NCI-H1105 (cell line): ENCODE measurements at regions not wholly inside any gene's neighbourhood (a gene's known extent, or its start where the extent isn't known, plus 50 kb on each side); places are given as distances from the start of the nearest gene placed in this dataset.

Experiments used
- DNase-seq: peaks from one replicate; lab custom pipeline; 2025; lab: John Stamatoyannopoulos, UW

- DNase-seq: no peak
Observed at GRCh38 chr3:22476976-22477375, 726.0 kb upstream of the ZNF385D start.

DNA sequence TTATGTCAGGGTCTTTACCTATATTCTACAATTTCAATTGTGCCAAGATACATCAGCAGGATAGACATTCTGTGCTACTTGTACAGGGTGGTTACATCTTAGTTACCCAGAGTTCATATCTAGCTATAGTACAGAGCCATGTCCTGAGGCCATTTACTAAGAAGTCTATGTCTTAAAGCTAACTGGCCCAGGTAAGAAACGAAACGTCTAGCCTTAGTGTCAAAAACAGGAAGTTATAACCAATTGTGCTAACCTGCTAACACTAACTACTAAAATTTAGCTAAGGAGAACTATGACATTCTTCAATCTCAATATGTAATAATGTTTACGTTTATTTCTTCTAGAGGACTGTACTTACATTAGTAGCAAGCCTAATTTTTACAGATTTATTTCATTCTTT is 717.2 kb upstream of the UBE2E2 start:
- no peak for DNase-seq

- no peak for DNase-seq
Observed at GRCh38 chr3:22490747-22491146, 712.4 kb upstream of the UBE2E2 start.

- DNase-seq: no peak
Observed at GRCh38 chr3:22491344-22491743, 711.8 kb upstream of the UBE2E2 start.

GRCh38 chr3:22492342-22492741 is 710.8 kb upstream of the UBE2E2 start:
- DNase-seq: no peak

GRCh38 chr3:22495241-22495640 is 707.9 kb upstream of the UBE2E2 start:
- no peak for DNase-seq

- no peak for DNase-seq
Observed at GRCh38 chr3:22495791-22496190, 707.3 kb upstream of the UBE2E2 start.

- no peak for DNase-seq
Observed at GRCh38 chr3:22496641-22497040, 706.5 kb upstream of the UBE2E2 start.

DNA sequence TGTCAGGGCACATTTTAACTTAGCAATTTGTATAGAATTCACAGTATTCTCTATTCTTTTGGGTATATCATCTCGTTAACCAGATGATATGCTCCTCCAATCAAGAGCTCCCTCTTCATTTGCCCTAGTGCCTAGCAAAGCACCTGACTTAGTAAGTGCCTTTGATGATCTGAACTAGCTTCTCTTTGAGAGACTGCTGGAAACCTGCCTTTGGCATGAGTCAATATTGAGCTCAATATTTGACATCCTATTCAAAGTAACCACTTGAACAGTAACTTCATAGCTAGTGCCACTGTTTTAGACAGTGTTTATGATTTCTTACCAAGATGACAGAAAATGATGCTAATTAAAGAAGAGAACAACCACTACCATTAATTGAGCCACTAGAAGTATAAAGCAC is 696.3 kb upstream of the UBE2E2 start:
- DNase-seq: no peak

- DNase-seq: no peak
Observed at GRCh38 chr3:22507709-22508108, 695.4 kb upstream of the UBE2E2 start.

DNA sequence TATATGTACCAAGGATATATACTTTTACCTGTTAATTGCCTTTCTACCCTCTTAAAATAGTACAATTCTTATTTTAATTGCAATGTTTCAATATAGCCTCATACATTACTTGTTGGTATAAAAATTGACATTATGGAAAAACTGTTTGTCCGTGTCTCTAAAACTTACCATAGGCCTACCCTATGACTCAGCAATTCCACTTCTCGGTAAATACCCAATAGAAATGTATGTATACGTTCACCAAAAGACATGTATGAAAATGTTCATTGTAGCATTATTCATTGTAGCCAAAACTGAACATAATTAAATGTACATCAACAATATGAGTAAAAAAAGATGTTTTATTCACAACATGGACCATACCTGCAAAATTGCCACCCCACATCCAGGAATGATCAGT is 679.2 kb upstream of the UBE2E2 start:
- DNase-seq: no peak

- no peak for DNase-seq
Observed at GRCh38 chr3:22526266-22526837, 676.8 kb upstream of the UBE2E2 start.

DNA sequence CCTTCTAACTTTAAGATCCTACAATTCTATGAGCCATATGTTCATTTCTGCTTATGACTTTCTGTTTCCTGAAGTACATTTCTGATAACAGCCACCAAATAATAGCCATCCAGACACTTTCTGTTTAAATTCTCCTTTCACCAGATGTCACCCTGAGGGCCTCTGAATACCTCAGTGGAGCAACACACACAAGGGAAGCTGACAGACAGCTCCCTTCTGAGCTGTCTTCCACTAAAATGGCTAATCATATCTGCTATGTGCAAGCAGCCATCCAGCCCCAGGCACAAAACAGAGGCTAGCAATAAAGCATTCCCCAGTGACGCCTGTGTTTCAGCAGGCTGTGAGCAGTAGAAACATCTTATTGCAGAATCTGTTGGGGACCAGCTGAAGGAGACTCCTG is 666.6 kb upstream of the UBE2E2 start:
- no peak for DNase-seq

- no peak for DNase-seq
Observed at GRCh38 chr3:22537560-22537959, 665.6 kb upstream of the UBE2E2 start.

DNA sequence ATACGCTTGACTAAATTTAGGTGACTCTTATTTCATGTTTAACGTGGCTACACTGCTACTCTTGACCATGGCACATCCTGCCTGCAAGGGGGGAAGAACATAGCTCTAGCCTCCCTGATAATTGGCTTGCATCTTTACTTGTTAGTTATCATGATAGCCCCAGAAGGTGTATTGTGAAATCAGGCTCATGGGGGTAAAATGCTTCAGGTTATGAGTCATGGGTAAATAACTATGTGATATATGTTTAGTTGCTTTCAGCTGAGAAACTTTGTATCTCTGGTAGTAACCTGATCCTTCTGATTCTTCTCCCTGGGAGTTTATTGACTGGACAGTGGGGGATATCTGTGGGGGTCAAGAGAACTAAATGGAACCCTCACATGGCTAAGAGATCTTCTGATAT is 660.8 kb upstream of the UBE2E2 start:
- DNase-seq: no peak

DNA sequence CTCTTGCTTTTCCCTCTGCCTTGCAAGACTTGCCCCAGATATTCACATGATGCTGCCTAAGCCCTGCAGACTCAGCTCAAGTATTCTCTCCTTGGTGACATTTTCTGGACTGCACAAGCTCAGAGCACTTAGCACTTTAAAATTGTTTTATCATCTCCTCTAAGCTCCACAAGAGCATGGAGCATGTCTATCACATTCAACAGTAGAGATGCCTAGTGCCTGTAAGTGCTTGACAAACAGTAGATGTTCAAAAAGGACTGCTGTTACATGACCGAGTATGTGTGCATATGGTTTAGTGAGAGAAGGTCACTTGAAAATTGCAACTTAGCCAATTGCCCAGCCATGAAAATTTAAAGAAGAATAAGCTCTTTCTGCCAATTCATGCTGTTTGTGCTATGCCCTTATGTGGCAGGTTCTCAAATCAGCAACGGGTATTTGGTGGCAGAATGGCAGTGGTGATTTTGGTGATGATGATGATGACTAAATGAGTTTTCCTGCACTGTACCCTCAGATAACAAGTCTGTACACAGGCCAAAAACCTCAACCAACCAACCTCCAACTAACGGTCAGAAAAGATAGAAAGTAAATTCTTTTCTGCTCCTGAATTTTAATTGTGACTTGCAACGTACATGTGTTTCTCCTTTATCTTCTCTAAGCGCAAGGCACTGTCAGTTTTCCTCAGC is 647.2 kb upstream of the UBE2E2 start:
- no peak for DNase-seq

DNA sequence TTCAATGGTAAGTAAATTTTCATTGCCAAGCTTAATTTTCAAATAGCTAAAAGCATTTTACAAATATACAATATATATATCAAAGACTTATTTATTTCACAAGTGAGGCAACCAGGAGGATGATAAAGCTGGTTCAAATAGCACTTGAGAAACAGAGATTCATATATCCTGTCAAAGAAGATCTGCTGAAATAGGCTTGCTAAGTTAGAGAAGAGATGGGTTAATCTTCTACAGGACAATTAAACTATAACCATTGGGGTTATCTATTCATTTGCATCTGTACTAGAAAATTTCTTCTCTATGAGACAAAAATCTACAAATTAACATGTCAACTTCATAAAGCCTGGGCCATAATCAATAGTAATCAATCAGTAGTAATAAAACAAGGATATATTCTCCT is 637.7 kb upstream of the UBE2E2 start:
- DNase-seq: no peak

- no peak for DNase-seq
Observed at GRCh38 chr3:22568285-22568684, 634.8 kb upstream of the UBE2E2 start.

GRCh38 chr3:22569570-22569969 is 633.6 kb upstream of the UBE2E2 start:
- no peak for DNase-seq

- no peak for DNase-seq
Observed at GRCh38 chr3:22581007-22581406, 622.1 kb upstream of the UBE2E2 start.

DNA sequence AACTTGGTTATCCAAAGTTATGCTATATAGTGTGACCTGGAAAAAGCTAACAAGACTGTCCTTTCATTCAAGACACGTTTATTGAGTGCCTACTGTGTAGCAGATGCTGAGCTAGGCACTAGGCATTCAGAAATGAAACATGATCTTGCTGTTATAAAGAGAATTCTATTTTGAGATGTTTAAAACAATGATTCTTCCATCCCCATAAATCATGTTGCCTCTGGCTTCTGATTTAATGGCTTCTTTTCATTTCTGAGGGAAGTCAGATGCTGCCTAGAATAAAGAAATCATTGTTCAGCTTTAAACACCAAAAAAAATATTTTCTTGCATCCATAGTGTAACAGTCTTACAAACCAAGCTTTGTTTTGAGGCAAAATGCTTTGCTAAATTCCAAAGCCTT is 620.9 kb upstream of the UBE2E2 start:
- no peak for DNase-seq

GRCh38 chr3:22585504-22585903 is 617.6 kb upstream of the UBE2E2 start:
- DNase-seq: peak; percentile 17

- peak; percentile 71 for DNase-seq
Observed at GRCh38 chr3:22585911-22586310, 617.2 kb upstream of the UBE2E2 start.

GRCh38 chr3:22587446-22587845 is 615.7 kb upstream of the UBE2E2 start:
- no peak for DNase-seq
